OCI-LY7 (cell line): ENCODE measurements at regions not wholly inside any gene's neighbourhood (a gene's known extent, or its start where the extent isn't known, plus 50 kb on each side); places are given as distances from the start of the nearest gene placed in this dataset.

Source experiments
- BruUV-seq: library from RNA; stranded (reverse); fragments of 400-500 nt; replicated peaks from 2 replicates; lab custom pipeline; 2021; lab: Mats Ljungman, UMichigan
- CTCF ChIA-PET: fragments of 300-600 bp; sonication (Branson Sonifier 250); formaldehyde crosslinking; loops from one replicate; lab custom pipeline; 2022; ENCODE audit warnings: antibody characterized with exemption; ENCODE audit not compliant: unreplicated experiment; lab: Charles Lee
- POLR2A ChIA-PET: fragments of 300-600 bp; sonication (Branson Sonifier 250); formaldehyde crosslinking; loops from one replicate; lab custom pipeline; 2022; ENCODE audit warnings: antibody characterized with exemption; lab: Charles Lee
- DNase-seq: peaks from one replicate; pipeline ENCODE4 v3.0.0-alpha.2; 2015; ENCODE audit warnings: low spot score
- H2AFZ ChIP-seq: fragments of 200-600 bp; sonication (generic), shearing (Covaris generic); 2 replicates; pipeline ENCODE4 v1.6.1; 2014; ENCODE audit warnings: mild to moderate bottlenecking, antibody characterized with exemption, low read length, moderate library complexity
- H3K27ac ChIP-seq: fragments of 200-600 bp; sonication (generic); 2 replicates; pipeline ENCODE4 v1.5.1; 2014; ENCODE audit warnings: mixed run types, low read depth, mild to moderate bottlenecking, moderate library complexity, low read length, inconsistent platforms; ENCODE audit not compliant: poor library complexity, severe bottlenecking
- H3K36me3 ChIP-seq: fragments of 200-600 bp; sonication (generic); 2 replicates; pipeline ENCODE4 v1.6.1; 2014; ENCODE audit warnings: mild to moderate bottlenecking, antibody characterized with exemption, low read length, moderate library complexity, mixed read lengths; ENCODE audit not compliant: insufficient read depth
- H3K4me1 ChIP-seq: fragments of 200-600 bp; sonication (generic); 2 replicates; pipeline ENCODE4 v1.5.1; 2014; ENCODE audit warnings: mild to moderate bottlenecking, low read length; ENCODE audit not compliant: insufficient read depth, poor library complexity, severe bottlenecking
- H3K4me2 ChIP-seq: fragments of 200-600 bp; sonication (generic); 2 replicates; pipeline ENCODE4 v1.6.1; 2014; ENCODE audit warnings: mild to moderate bottlenecking, low read length
- H3K4me3 ChIP-seq: fragments of 200-600 bp; sonication (generic); 2 replicates; pipeline ENCODE4 v1.5.1; 2014; ENCODE audit warnings: mild to moderate bottlenecking, low read depth, low read length; ENCODE audit not compliant: poor library complexity, severe bottlenecking
- H3K79me2 ChIP-seq: fragments of 200-600 bp; sonication (generic); 2 replicates; pipeline ENCODE4 v1.6.1; 2016; ENCODE audit warnings: low read depth, mild to moderate bottlenecking, low read length, moderate library complexity, mixed read lengths; ENCODE audit not compliant: insufficient read depth
- H3K9me2 ChIP-seq: fragments of 200-600 bp; sonication (generic); 2 replicates; pipeline ENCODE4 v1.6.1; 2016; ENCODE audit warnings: mild to moderate bottlenecking, low read length, mixed read lengths; ENCODE audit not compliant: insufficient read depth
- H3K9me3 ChIP-seq: fragments of 200-600 bp; sonication (generic); 2 replicates; pipeline ENCODE4 v1.6.1; 2014; ENCODE audit warnings: mild to moderate bottlenecking, mixed run types, low read length, mixed read lengths
- H4K20me1 ChIP-seq: fragments of 200-600 bp; sonication (generic); 2 replicates; pipeline ENCODE4 v1.6.1; 2014; ENCODE audit warnings: mild to moderate bottlenecking, antibody characterized with exemption, low read length, moderate library complexity, mixed read lengths; ENCODE audit not compliant: insufficient read depth
- CTCF ChIP-seq: fragments of 200-600 bp; sonication (generic); conservative IDR thresholded peaks from 2 replicates; pipeline ENCODE4 v1.5.1; 2014; ENCODE audit warnings: mild to moderate bottlenecking, antibody characterized with exemption, low read length, moderate library complexity, mixed read lengths
- EZH2phosphoT487 ChIP-seq: fragments of 200-600 bp; sonication (generic); IDR thresholded peaks from 2 replicates; pipeline ENCODE4 v1.6.1; 2018; ENCODE audit warnings: low read depth, borderline replicate concordance, mild to moderate bottlenecking, mixed run types, antibody characterized with exemption, low read length, moderate library complexity, mixed read lengths
- intact Hi-C: fragments of 100-400 bp; cut with micrococcal nuclease; formaldehyde crosslinking; loops from one replicate; pipeline ENCODE4 v1.10.0; 2022; ENCODE audit not compliant: unreplicated experiment

GRCh38 chr9:82532504-82533180 lies 530.3 kb downstream of the RASEF start:
- H3K9me2 ChIP-seq, result no peaks in the 10 kb centered on the region
- DNase-seq, result no peak
- ChIA-PET CTCF (no interaction called here), POLR2A (interaction anchor here (0.8 kb wide), 1 partner anchor 267 kb away, joined by 3 read pairs; no protein-coding TSS in a partner anchor)
- no peaks in the 10 kb centered on the region for H4K20me1 ChIP-seq
- H2AFZ ChIP-seq, result no peak overlapping the region
- intact Hi-C loops, result no loop called here
- peak; percentile 62 for TF ChIP-seq CTCF
- TF ChIP-seq EZH2phosphoT487, result no peak
- no peaks in the 10 kb centered on the region for H3K9me3 ChIP-seq
- no peak overlapping the region for H3K4me2 ChIP-seq
- H3K79me2 ChIP-seq, result no peaks in the 10 kb centered on the region
- H3K4me3 ChIP-seq, result no peak overlapping the region
- H3K36me3 ChIP-seq, result no peaks in the 10 kb centered on the region
- no TSS peak for BruUV-seq
- no peak overlapping the region for H3K27ac ChIP-seq
- no peaks in the 10 kb centered on the region for H3K4me1 ChIP-seq

DNA sequence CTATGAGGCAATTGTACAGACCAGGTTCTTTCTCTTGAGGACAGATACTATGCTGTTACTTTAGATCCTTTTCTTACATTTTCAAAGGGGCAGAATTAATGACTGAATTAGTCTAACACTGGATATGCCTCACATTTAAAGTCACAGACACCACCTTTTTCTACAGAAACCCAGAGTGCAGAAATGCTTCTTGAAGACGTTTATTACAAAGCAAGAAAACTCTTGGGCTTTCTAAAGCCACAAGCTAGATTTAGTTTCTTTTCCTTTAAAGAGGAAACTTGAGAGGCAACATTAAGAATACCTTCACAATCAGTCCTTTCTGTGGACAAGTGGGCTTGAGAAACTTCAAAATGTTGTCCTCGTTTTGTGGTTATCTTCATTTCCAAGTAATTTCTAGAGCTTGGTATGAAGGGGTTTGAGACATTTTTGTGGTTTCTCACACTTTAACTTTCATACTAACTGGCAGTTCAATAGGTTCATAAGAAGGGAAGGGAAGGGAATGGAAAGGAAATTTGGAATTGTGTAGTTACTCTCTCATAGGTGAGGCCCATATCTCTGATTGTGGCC lies 527.4 kb downstream of the RASEF start:
- H3K36me3 ChIP-seq, result no peaks in the 10 kb centered on the region
- no TSS peak for BruUV-seq
- no peak for DNase-seq
- H4K20me1 ChIP-seq, result no peaks in the 10 kb centered on the region
- no peak overlapping the region for H3K4me2 ChIP-seq
- no peaks in the 10 kb centered on the region for H3K4me1 ChIP-seq
- H3K27ac ChIP-seq, result no peak overlapping the region
- CTCF ChIA-PET, result no interaction called here
- H3K79me2 ChIP-seq, result no peaks in the 10 kb centered on the region
- POLR2A ChIA-PET, result no interaction called here
- no peak overlapping the region for H3K4me3 ChIP-seq
- TF ChIP-seq CTCF (no peak), EZH2phosphoT487 (no peak)
- H3K9me3 ChIP-seq, result no peaks in the 10 kb centered on the region
- H2AFZ ChIP-seq, result no peak overlapping the region
- H3K9me2 ChIP-seq, result no peaks in the 10 kb centered on the region
- intact Hi-C loops, result no loop called here

- H3K9me3 ChIP-seq, result no peaks in the 10 kb centered on the region
- H3K4me3 ChIP-seq, result no peak overlapping the region
- H3K79me2 ChIP-seq, result no peaks in the 10 kb centered on the region
- TF ChIP-seq CTCF, result no peak
- no peak for TF ChIP-seq EZH2phosphoT487
- no peaks in the 10 kb centered on the region for H3K36me3 ChIP-seq
- H3K4me2 ChIP-seq, result no peak overlapping the region
- intact Hi-C loops, result no loop called here
- H2AFZ ChIP-seq, result no peak overlapping the region
- no TSS peak for BruUV-seq
- ChIA-PET POLR2A (interaction anchor here (0.5 kb wide), 1 partner anchor 476 kb away, joined by 3 read pairs; no protein-coding TSS in a partner anchor), CTCF (no interaction called here)
- no peaks in the 10 kb centered on the region for H4K20me1 ChIP-seq
- H3K27ac ChIP-seq, result no peak overlapping the region
- DNase-seq, result no peak
- no peaks in the 10 kb centered on the region for H3K9me2 ChIP-seq
- H3K4me1 ChIP-seq, result no peaks in the 10 kb centered on the region
These were observed 524.3 kb downstream of the RASEF start for GRCh38 chr9:82538634-82539033.
